HG02973 (cell line): ENCODE measurements at regions not wholly inside any gene's neighbourhood (a gene's known extent, or its start where the extent isn't known, plus 50 kb on each side); places are given as distances from the start of the nearest gene placed in this dataset.
A peak's percentile ranks its signal among the peaks of the same experiment; 100 is the strongest.

Source experiments
- ATAC-seq: cut with Tn5 transposase; IDR thresholded peaks from one replicate; pipeline ENCODE4 v1.9.1; 2021; ENCODE audit warnings: moderate library complexity; ENCODE audit not compliant: unreplicated experiment

DNA sequence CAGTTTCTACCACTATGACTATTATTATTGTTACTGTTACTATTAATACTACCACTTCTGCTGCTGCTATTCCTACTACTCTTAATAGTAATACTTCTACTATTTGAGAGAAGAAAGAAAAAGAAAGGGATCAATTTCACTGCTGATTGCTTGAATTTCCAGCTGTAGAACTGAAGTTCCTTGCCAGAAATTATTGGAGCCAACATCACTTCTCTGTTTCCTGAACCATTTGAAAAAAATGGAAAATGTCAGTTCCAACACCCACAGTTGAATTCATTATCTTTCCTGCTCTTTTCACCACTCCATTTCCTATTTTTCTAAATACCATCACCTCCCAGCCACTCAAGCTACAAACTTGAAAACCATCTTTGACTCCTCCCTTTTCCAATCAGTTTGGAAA, 54.1 kb upstream of the PIK3C2G start:
- ATAC-seq = no peak

DNA sequence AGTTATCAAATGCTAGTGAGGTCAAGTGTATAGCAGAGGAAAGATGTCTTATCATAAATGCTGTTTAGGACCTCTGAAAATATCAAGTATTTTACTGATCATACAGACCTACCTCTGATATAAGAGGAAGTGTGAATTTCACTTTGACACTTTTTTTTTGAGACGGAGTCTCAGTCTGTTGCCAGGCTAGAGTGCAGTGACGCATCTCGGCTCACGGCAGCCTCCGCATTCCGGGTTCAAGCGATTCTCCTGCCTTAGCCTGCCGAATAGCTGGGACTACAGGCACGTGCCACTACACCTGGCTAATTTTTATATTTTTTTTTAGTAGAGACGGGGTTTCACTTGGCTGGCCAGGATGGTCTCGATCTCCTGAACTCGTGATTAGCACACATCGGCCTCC, 55.1 kb upstream of the PIK3C2G start:
- no peak for ATAC-seq

DNA sequence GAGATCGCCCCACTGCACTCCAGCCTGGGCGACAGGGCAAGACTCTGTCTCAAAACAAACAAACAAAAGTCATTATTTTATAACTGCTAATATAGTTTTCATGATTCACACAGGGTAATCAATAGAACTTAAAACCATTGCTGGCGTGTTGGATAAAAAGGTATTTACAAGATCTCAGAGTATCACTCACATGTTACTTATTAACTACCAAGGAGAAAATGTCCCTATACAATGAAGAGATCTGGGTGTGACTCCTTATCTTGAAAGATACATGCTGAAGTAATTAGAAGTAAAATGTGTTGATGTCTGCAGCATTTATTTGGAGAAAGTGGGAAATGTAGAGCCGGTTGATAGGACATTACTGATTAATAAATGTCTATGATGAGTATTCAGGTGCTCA, 57.3 kb upstream of the PIK3C2G start:
- ATAC-seq = no peak

DNA sequence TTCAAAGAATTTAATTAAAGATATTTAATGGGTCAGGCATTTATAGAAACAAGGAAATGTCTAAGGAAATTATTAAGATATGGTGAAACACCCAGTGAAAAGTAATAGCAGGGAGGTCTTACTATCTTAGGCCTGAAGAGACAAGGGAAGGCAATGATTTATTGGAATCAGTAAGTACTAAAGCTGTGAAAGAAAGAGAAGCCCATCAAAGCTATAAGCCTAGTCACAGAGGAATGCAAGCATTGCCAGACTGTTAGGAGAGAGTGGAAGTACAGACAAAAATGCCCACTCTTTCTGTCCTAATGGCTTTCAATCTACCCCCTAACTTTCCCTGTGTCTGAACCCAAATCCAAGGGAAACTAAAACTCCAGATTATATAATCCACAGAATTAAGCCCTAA, 69.2 kb upstream of the PIK3C2G start:
- no peak for ATAC-seq

DNA sequence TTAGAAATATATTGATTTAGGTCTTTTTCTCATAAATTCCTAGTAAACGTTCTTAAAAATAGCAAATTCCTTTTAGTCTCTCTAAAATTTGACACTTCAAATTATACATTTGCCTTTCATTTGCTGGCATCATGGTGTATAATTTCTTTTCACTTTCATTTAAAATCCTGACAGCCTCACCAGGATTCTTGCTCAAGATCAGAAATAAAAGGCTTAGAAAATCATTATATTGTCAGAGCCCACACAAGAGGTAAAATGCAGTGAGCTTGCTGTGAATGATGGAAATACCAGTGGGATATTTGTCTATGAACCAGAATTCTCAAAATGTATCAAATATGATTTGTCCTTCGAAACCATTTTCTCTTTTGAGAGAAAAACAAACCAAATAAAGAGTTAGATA, 78.2 kb upstream of the PIK3C2G start:
- no peak for ATAC-seq

DNA sequence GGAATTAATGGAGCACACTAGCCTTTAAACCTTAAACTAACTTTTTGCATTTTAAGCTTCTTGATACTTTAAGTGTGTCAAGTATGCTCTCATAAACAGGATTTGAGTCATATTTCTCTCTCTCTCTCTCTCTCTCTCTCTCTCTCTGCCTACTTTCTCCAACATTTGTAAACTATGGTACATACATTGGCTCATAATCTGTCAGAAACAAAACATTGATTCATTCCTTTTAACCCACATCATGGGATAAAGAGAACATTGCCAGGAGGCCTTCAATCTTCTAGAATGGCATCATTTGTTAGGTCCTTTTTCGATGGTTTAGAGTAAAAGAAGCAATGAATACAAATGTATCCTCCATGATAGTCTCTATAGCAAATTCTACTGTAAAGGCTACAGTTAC, 81.6 kb upstream of the RERGL start:
- no peak for ATAC-seq

DNA sequence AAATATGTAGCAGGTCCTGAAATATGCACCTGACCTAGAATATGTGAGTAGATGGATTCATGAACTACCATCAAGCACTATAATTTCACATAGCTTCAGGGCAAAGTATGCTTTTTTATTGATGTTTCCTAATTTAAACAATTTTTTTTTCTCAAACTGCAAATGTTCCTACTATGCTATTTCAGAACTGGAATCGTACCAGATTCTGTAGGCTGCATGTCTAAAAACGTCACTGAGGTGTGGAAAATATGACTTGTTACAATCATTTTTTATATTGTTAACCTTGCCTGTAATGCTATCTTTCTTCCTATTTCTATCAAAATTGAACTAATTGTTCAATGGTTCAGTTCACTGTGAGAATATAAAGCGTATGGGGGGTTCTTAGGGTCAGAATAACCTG, 78.0 kb upstream of the RERGL start:
- ATAC-seq = no peak

DNA sequence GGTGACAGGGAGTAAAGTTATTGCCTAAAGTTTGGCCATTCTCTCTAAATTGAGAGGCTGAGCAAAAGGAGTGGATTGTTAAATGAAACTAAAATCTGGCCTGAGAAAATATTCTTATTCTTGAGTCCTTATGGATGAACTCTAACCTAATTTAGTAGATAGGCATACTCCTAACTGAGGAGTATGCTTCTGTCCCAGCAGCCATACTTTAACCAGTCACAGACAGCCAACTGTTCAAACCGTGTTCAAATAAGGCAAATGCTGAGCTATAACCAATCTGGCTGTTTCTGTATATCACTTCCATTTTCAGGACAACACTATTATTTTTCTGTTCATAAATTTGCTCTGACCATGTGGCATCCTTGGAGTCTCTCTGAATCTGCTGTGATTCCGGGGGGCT, 75.9 kb upstream of the RERGL start:
- peak; percentile 23 for ATAC-seq

DNA sequence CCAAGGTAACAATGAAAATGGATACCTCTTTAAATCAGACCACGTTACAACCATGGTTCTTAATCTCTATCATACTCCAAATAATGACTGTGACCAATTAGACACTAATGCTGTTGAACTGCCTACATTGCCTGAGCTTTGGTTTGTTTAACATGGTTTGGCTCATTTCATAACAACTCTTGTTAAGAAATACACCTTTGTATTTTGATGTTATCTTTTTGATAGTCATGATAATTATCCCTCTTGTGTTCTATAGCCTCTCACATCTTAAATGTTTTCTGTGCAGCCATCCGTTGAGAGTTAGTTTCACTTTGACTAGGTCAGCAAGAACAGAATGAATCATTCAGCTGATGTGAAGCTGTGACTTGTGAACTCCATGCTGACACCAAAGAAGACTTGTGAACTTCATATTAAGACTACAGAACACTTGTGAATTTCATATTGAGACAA, 75.5 kb upstream of the RERGL start:
- ATAC-seq = peak; percentile 97

DNA sequence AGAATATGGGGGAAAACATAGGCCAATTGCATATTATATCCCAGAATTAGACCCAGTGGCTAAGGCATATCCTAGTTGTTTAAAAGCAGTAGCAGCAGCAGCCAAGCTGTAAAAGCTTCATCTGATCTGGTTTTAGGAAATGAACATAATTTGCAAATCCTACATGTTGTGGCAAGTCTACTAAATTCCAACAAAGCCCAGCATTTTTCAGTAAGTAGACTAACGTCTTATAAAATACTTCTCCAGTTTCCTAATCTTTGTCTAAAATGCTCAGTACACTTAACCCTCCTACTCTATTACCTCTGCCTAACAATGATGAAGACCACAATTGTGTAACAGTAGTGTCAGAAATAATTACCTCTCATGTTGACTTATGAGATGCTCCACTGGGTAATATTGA, 70.9 kb upstream of the RERGL start:
- ATAC-seq = no peak

DNA sequence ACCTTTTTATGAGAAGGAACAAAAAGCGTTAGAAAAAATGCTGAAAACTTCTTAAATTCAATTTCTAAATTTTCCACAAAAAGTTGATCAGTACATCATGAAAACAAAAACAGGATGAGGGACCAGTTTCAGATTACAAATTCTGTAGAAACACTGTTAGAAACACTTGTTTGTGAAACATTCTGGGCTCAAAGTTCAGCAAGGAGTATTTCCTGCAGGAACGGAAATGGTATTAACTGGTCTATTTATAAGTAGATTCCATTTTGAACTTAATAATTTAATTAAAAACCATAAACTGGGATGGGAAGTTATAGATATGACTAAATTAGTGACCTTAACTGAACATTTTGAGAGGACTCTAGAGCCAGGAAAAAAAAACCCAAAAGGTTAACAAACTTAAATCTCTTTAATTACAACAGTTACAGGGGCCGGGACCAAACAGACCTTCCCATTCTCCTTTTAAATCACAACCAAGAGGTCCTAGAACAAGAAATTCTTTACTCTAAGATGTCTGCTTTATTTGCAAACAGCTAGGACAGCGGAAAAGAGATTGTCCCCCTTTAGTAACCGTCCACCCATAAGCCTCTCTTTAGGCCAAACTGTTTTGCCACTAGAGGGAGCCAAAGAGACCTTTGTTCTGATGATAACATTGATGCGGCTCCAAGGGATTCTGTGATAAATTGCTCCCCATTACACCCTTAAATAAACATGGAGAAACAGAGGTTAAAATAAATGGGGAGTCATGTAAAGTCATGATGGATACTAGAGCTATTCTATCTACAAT, 69.0 kb upstream of the RERGL start:
- ATAC-seq = no peak

DNA sequence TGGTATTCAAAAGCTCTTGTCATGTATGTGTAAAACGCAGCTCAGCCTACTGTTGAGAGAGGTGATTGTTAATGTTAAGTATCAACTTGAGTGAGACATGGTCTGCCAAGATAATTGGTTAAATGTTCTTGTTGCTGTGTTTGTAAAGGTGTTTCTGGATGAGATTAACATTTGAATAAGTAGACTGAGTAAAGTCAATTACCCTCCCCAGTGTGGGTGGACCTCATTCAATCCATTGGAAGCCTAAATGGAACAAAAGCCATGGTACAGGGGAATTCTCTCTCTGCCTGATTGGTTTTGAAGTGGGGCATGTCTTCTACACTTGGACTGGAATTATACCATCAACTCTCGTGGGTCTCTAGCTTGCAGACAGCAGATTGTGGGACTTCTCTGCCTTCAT, 63.8 kb upstream of the RERGL start:
- ATAC-seq = no peak

DNA sequence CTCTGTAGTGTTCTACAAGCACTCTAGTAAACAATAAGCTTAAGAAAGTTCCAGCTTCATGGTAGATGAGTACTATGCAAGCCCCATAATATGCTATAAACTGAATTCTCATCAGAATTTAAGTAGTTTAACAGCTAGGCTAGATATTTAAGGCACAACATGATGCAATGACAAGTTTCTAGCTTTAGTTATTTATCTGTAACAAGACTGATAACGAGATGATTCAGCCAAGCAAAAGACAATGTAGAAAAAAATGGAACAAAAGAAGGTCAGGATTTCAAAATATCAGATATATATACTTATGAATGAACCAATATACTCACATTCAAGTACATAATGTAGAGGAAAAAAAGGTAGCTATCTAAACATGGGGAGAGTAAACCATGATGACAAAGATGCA, 61.0 kb upstream of the RERGL start:
- ATAC-seq = no peak

DNA sequence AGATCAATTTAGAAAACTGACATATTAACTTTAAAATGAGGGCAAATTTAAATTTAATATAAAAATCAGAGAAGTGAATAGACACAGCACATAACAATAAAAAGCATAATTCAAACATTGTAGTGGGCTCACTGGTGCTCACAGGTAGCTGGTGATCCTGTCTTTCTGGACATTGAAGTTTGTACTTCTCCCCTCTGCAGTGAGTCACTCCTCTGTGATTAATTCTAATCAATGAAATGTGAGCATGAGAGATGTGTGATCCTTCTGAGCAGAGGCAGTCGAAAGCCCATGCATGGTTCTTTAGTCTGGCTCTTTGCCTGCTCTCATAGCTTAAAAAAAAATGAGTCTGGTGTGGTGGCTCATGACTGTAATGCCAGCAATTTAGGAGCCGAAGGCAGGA, 59.0 kb upstream of the RERGL start:
- ATAC-seq = no peak

DNA sequence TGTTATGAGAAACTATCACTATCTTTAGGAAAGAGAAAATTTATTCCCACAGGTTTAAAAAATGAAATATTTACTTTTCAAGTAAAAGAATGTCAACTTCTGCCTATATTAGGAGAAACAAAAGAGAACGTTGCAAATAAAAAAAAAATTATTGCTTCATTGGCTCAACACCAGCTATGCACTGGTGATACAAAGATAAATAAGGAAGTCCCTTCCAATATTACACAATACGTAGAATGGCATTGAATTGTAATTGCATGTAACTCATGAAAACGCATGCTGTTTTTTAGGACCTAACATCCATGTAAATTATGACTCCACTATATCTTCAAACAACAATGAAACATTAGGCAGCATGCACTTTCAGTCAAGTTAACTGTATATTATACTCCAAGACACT, 56.4 kb upstream of the RERGL start:
- no peak for ATAC-seq

DNA sequence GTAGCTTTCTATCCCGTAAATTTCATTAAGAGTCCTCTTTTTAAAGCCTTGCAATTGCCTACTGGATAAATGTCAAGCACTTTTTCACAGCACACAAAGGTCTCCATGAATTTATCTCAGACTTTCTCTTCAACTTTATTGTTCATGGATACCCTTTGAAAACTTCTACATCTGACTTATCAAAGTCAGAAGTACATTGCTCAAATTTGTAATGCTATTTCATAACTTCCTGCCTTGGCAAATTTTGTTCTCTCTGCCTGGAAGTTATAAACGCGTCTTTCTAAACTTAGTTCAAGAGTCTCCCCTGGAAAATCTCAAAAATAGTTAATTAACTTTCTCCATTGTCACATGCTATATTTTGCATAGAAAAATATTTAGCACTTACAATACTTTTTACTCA, 55.9 kb upstream of the RERGL start:
- ATAC-seq = no peak

DNA sequence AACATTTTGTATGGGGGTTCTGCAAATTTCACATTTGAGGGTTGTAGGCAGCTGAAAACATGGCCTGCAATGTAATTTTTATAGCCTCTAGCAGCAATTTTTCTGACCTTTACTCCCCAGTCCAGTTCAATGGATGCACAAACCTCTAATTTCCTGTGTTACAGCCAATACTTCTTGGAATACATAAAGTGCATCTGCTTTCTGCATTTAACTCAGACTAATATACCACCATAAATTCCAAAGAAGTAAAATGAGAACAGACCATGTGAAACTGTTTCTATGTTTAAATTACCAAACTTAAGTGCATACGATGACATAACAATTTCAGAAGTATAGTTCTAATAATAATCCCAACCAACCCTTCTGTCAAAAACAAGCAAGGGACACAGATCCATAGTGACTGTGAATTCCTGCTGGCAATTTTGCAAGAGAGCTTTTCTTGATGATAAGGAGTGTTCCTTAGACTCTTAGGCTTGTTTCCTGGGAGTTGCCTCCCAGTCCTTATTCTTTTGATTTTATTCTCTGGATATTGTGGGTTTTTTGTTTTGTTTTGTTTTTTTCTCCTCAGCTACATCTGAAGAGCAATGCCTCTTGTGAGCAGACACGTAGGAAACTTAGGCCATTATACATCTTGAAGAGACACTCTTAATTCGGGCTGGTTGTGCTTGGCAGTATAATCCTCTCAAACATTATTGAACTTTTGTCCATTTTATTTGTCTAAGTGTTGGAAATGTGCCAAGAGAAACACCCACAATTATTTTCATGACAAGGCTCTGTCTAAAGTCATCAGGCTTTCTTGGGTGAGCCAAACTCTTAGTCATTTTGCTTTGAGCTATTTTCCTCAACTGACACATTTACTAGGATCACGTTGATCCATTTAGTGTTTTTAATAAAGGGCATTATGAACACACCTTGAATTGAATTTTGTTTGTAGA, 51.3 kb upstream of the RERGL start:
- no peak for ATAC-seq

DNA sequence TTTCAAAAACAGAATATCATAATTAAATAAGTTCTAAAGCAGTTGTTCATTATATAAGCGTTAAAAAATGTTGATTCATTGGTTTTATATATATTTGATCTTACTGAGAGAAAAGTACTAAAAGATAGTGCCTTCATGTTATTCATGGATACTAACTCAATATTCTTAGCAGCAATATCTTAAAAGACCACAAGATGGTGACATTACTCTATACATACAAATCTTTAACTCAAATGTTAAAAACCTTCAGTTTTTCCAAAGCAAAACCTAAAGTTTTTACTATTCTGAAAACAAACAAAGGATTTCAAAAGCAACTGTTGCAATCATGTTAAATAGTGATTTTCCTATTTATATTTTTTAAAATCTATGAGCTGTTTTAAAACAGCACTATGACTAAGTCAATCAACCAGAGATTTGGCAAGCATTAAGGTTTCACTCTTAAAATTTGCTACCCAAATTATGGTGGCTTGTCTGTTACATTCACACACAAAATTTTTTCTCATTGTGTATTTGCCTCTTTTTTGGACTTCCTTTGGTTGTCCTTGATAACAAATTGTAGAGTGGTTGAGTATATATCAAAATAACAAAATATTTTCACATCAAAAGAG, 50.1 kb upstream of the RERGL start:
- ATAC-seq = no peak
